PC-3 (cell line): ENCODE measurements at regions not wholly inside any gene's neighbourhood (a gene's known extent, or its start where the extent isn't known, plus 50 kb on each side); places are given as distances from the start of the nearest gene placed in this dataset.
"Not testable (repeated sequence)": the region's sequence is repeated elsewhere in the genome, so short reads cannot be mapped to it uniquely, and the experiment has no call there.

Experiments
- ATAC-seq: fragments of 200-7000 bp; cut with Tn5 transposase; 2 replicates; pipeline ENCODE4 v1.9.1; 2020; ENCODE audit warnings: mild to moderate bottlenecking, moderate library complexity
- BruUV-seq: library from RNA; stranded (reverse); fragments of 400-500 nt; replicated peaks from 2 replicates; lab custom pipeline; 2021; lab: Mats Ljungman, UMichigan
- CTCF ChIA-PET: fragments of 300-600 bp; sonication (Branson Sonifier 250); formaldehyde crosslinking; loops from one replicate; lab custom pipeline; 2022; ENCODE audit warnings: antibody characterized with exemption; lab: Charles Lee
- POLR2A ChIA-PET: fragments of 300-600 bp; sonication (Branson Sonifier 250); formaldehyde crosslinking; loops from one replicate; lab custom pipeline; 2022; ENCODE audit warnings: antibody characterized with exemption; ENCODE audit not compliant: unreplicated experiment; lab: Charles Lee
- DNase-seq: peaks from one replicate; pipeline ENCODE4 v3.0.0-alpha.2; 2015
- H2AFZ ChIP-seq: fragments of 300-600 bp; sonication (generic); 2 replicates; pipeline ENCODE4 v1.6.0; 2016; ENCODE audit warnings: antibody characterized with exemption, low read length
- H3F3A ChIP-seq: fragments of 300-600 bp; sonication (generic); one replicate; pipeline ENCODE4 v1.6.0; 2017; ENCODE audit warnings: antibody characterized with exemption, low read length, control low read depth, mild to moderate bottlenecking; ENCODE audit not compliant: unreplicated experiment
- H3K27ac ChIP-seq: fragments of 300-600 bp; sonication (generic); 2 replicates; pipeline ENCODE4 v1.5.1; 2016; ENCODE audit warnings: mild to moderate bottlenecking, low read length
- H3K27me3 ChIP-seq: fragments of 300-600 bp; sonication (generic); 2 replicates; pipeline ENCODE4 v1.6.1; 2016; ENCODE audit warnings: low read length, mixed read lengths
- H3K36me3 ChIP-seq: fragments of 300-600 bp; sonication (generic); 2 replicates; pipeline ENCODE4 v1.6.1; 2016; ENCODE audit warnings: low read depth, mixed run types, low read length, mixed read lengths
- H3K4me1 ChIP-seq: fragments of 300-600 bp; sonication (generic); 2 replicates; pipeline ENCODE4 v1.5.1; 2016; ENCODE audit warnings: low read length; ENCODE audit not compliant: insufficient read depth
- H3K4me2 ChIP-seq: fragments of 300-600 bp; sonication (generic); 2 replicates; pipeline ENCODE4 v1.6.0; 2016; ENCODE audit warnings: low read length
- H3K4me3 ChIP-seq: fragments of 300-600 bp; sonication (generic); 2 replicates; pipeline ENCODE4 v1.5.1; 2016; ENCODE audit warnings: mild to moderate bottlenecking, low read length, mixed read lengths
- H3K79me2 ChIP-seq: fragments of 300-600 bp; sonication (generic); 2 replicates; pipeline ENCODE4 v1.6.1; 2017; ENCODE audit warnings: low read length, mixed read lengths
- H3K9ac ChIP-seq: fragments of 300-600 bp; sonication (generic); 2 replicates; pipeline ENCODE4 v1.6.0; 2016; ENCODE audit warnings: mild to moderate bottlenecking, low read length
- H3K9me2 ChIP-seq: fragments of 300-600 bp; sonication (generic); replicated peaks from 2 replicates; pipeline ENCODE4 v1.6.1; 2016; ENCODE audit warnings: mixed run types, low read length, mixed read lengths
- H3K9me3 ChIP-seq: fragments of 300-600 bp; sonication (generic); 2 replicates; pipeline ENCODE4 v1.6.1; 2016; ENCODE audit warnings: low read length, mixed read lengths
- H4K20me1 ChIP-seq: fragments of 300-600 bp; sonication (generic); 2 replicates; pipeline ENCODE4 v1.6.1; 2016; ENCODE audit warnings: low read length, mixed read lengths
- CTCF ChIP-seq: fragments of 300-600 bp; sonication (generic); conservative IDR thresholded peaks from 2 replicates; pipeline ENCODE4 v1.5.1; 2017; ENCODE audit warnings: antibody characterized with exemption, low read depth, mild to moderate bottlenecking, low read length
- EZH2 ChIP-seq: fragments of 300-600 bp; sonication (generic); IDR thresholded peaks from one replicate; pipeline ENCODE4 v1.6.1; 2017; ENCODE audit warnings: antibody characterized with exemption, mild to moderate bottlenecking, low read length; ENCODE audit not compliant: unreplicated experiment
- EZH2phosphoT487 ChIP-seq: fragments of 300-600 bp; sonication (generic); IDR thresholded peaks from 2 replicates; pipeline ENCODE4 v1.6.1; 2018; ENCODE audit warnings: mild to moderate bottlenecking, antibody characterized with exemption, low read length, borderline replicate concordance
- intact Hi-C: fragments of 100-400 bp; cut with micrococcal nuclease; formaldehyde crosslinking; loops from 2 replicates; pipeline ENCODE4 v1.9.0; 2023

DNA sequence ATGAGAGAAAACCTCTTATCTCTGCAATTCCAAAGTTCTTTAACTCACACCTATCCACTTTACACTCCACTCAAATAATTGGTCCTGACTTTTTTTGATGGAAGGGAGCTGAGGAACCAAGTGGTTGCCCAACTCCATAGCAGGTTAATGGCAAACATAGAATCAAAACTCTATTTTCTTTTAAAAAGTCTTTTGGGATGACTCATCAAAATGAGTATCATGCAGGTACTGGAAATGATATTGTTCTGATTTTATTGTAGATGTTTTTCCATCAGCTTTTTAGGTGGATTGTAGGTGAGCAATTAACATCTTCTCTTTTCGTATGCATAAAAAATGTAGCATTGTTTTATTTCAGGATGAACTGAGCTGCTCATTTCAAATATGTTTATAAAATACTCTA lies 239.5 kb downstream of the SATB1 start:
- Histone ChIP-seq H3K27me3 (no peaks in the 10 kb centered on the region), H3K9me2 (no peaks in the 10 kb centered on the region), H3K36me3 (no peaks in the 10 kb centered on the region), H3K9ac (no peak overlapping the region), H3K79me2 (no peaks in the 10 kb centered on the region), H3K9me3 (no peaks in the 10 kb centered on the region), H3F3A (no peaks in the 10 kb centered on the region), H3K4me1 (no peaks in the 10 kb centered on the region; the same call in 1 of the 2 replicates), H3K4me3 (no peak overlapping the region), H3K4me2 (no peak overlapping the region), H3K27ac (no peak overlapping the region), H2AFZ (no peak overlapping the region), H4K20me1 (no peaks in the 10 kb centered on the region)
- ATAC-seq, result no peak
- peak; percentile 46 for DNase-seq
- no peak for TF ChIP-seq CTCF
- TF ChIP-seq EZH2, result no peak
- no peak for TF ChIP-seq EZH2phosphoT487
- ChIA-PET CTCF (no interaction called here), POLR2A (interaction anchor here (0.7 kb wide), 1 partner anchor 175 kb away, joined by 3 read pairs; no protein-coding TSS in a partner anchor)
- intact Hi-C loops, result no loop called here
- no TSS peak for BruUV-seq

- H3K9ac ChIP-seq, H3K4me3 ChIP-seq, H3K4me1 ChIP-seq, H3K9me3 ChIP-seq, H3K36me3 ChIP-seq, H3K27me3 ChIP-seq, H3F3A ChIP-seq, H4K20me1 ChIP-seq, H3K4me2 ChIP-seq, intact Hi-C loops, H3K9me2 ChIP-seq, H2AFZ ChIP-seq, H3K27ac ChIP-seq, DNase-seq, ATAC-seq, H3K79me2 ChIP-seq, BruUV-seq, CTCF ChIA-PET: not testable (repeated sequence)
- POLR2A ChIA-PET, result interaction anchor here (0.6 kb wide), 1 partner anchor 21 kb away, joined by 3 read pairs; no protein-coding TSS in a partner anchor
Observed at GRCh38 chr3:18182923-18183322, 242.2 kb downstream of the SATB1 start.

DNA sequence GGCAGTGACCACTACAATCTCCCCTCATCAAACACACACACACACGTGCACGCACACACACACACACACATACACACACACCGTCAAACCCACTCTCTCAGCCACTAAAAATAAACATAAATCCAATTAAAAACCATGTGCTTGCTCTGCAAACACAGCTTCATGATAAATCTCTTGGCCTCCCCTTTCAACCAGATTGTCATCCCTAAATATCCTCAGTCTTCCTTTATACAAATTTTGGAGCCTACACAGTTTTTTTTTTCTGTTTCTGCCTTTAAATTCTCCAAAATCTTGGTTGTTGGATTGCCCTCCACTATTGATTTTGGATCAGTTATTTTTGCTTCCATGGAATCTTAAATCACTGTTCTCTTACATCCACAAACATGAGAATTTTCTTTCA lies 245.6 kb downstream of the SATB1 start:
- ChIA-PET POLR2A (no interaction called here), CTCF (interaction anchor here (0.6 kb wide), 1 partner anchor 578 kb away, joined by 4 read pairs; no protein-coding TSS in a partner anchor)
- no peak for ATAC-seq

More for the DNA sequence above, 245.6 kb downstream of the SATB1 start:
- H3K9ac ChIP-seq, result no peak overlapping the region
- 0 out of 2 replicates have a peak overlapping the region, but pooled peaks have one; percentile 9 for H2AFZ ChIP-seq
- H3K27ac ChIP-seq, result no peak overlapping the region
- H3K79me2 ChIP-seq, result no peaks in the 10 kb centered on the region
- no peaks in the 10 kb centered on the region for H4K20me1 ChIP-seq
- no peaks in the 10 kb centered on the region for H3F3A ChIP-seq
- intact Hi-C loops, result no loop called here
- no peaks in the 10 kb centered on the region for H3K9me2 ChIP-seq
- H3K27me3 ChIP-seq, result no peaks in the 10 kb centered on the region
- no peaks in the 10 kb centered on the region for H3K36me3 ChIP-seq
- TF ChIP-seq EZH2 (no peak), EZH2phosphoT487 (no peak), CTCF (no peak)
- no peak overlapping the region for H3K4me2 ChIP-seq
- no peak for DNase-seq
- no TSS peak for BruUV-seq
- H3K4me3 ChIP-seq, result no peak overlapping the region
- no peaks in the 10 kb centered on the region for H3K9me3 ChIP-seq
- H3K4me1 ChIP-seq, result peaks cover 15% of the 10 kb centered on the region
